Cardiac muscle cell (in vitro differentiated cells and primary cell): ENCODE measurements at regions not wholly inside any gene's neighbourhood (a gene's known extent, or its start where the extent isn't known, plus 50 kb on each side); places are given as distances from the start of the nearest gene placed in this dataset.
A peak's percentile ranks its signal among the peaks of the same experiment; 100 is the strongest.

Experiments used
- DNase-seq, 2 donors: peaks; one replicate each; pipeline versions ENCODE4 v3.0.0 to v3.0.0-alpha.2; 2010 to 2017; ENCODE audit warnings: low read depth in 1 of 2, low spot score in 1 of 2
- H3K27ac ChIP-seq: fragments of 200-600 bp; sonication (generic); 2 replicates; pipeline ENCODE4 v1.5.1; 2016
- H3K27me3 ChIP-seq: fragments of 200-600 bp; sonication (generic); 2 replicates; pipeline ENCODE4 v1.6.0; 2016; ENCODE audit warnings: control low read depth
- H3K36me3 ChIP-seq: fragments of 200-600 bp; sonication (generic); 2 replicates; pipeline ENCODE4 v1.5.1; 2016; ENCODE audit warnings: control low read depth
- H3K4me1 ChIP-seq: fragments of 200-600 bp; sonication (generic); 2 replicates; pipeline ENCODE4 v1.8.1; 2017; ENCODE audit warnings: low read depth, mild to moderate bottlenecking, mixed run types
- H3K4me3 ChIP-seq: fragments of 200-600 bp; sonication (generic); 2 replicates; pipeline ENCODE4 v1.5.1; 2016; ENCODE audit warnings: mild to moderate bottlenecking
- H3K9me3 ChIP-seq: fragments of 200-600 bp; sonication (generic); 2 replicates; pipeline ENCODE4 v1.5.1; 2017; ENCODE audit warnings: low read depth, mild to moderate bottlenecking, control low read depth
- CTCF ChIP-seq: IDR thresholded peaks from 2 replicates; pipeline ENCODE4 v1.5.1; 2012; ENCODE audit warnings: low read depth, mild to moderate bottlenecking, low read length

GRCh38 chr6:82612475-82613039 is 248.9 kb downstream of the TPBG start:
- H3K36me3 ChIP-seq, result no peaks in the 10 kb centered on the region
- peak in 1 of 2 donors; percentile 44 for DNase-seq
- H3K27me3 ChIP-seq, result no peaks in the 10 kb centered on the region
- no peak for TF ChIP-seq CTCF
- no peak overlapping the region for H3K27ac ChIP-seq
- H3K9me3 ChIP-seq, result no peaks in the 10 kb centered on the region
- H3K4me1 ChIP-seq, result no peaks in the 10 kb centered on the region
- no peak overlapping the region for H3K4me3 ChIP-seq

GRCh38 chr6:82614518-82614917 is 250.9 kb downstream of the TPBG start:
- Histone ChIP-seq H3K4me1 (no peaks in the 10 kb centered on the region), H3K27me3 (no peaks in the 10 kb centered on the region), H3K36me3 (no peaks in the 10 kb centered on the region), H3K27ac (no peak overlapping the region), H3K4me3 (no peak overlapping the region), H3K9me3 (no peaks in the 10 kb centered on the region)
- DNase-seq, result no peak
- no peak for TF ChIP-seq CTCF

- no peak overlapping the region for H3K27ac ChIP-seq
- no peaks in the 10 kb centered on the region for H3K4me1 ChIP-seq
- no peaks in the 10 kb centered on the region for H3K27me3 ChIP-seq
- peak; percentile 15 for TF ChIP-seq CTCF
- H3K36me3 ChIP-seq, result no peaks in the 10 kb centered on the region
- no peak overlapping the region for H3K4me3 ChIP-seq
- peak in 1 of 2 donors; percentile 11 for DNase-seq
- no peaks in the 10 kb centered on the region for H3K9me3 ChIP-seq
Observed at GRCh38 chr6:82616386-82617028, 252.9 kb downstream of the TPBG start.

- Histone ChIP-seq H3K4me3 (no peak overlapping the region), H3K27me3 (no peaks in the 10 kb centered on the region), H3K9me3 (no peaks in the 10 kb centered on the region), H3K36me3 (no peaks in the 10 kb centered on the region), H3K4me1 (no peaks in the 10 kb centered on the region), H3K27ac (no peak overlapping the region)
- no peak for DNase-seq
- TF ChIP-seq CTCF, result no peak
Observed at GRCh38 chr6:82617648-82618047, 254.0 kb downstream of the TPBG start.

GRCh38 chr6:82619573-82619972 is 256.0 kb downstream of the TPBG start:
- H3K27ac ChIP-seq, result no peak overlapping the region
- TF ChIP-seq CTCF, result no peak
- no peak for DNase-seq

More at GRCh38 chr6:82619573-82619972, 256.0 kb downstream of the TPBG start:
- H3K4me3 ChIP-seq, result no peak overlapping the region
- no peaks in the 10 kb centered on the region for H3K36me3 ChIP-seq
- no peaks in the 10 kb centered on the region for H3K9me3 ChIP-seq
- H3K27me3 ChIP-seq, result no peaks in the 10 kb centered on the region
- no peaks in the 10 kb centered on the region for H3K4me1 ChIP-seq
